HG03558 (cell line): ENCODE measurements at regions not wholly inside any gene's neighbourhood (a gene's known extent, or its start where the extent isn't known, plus 50 kb on each side); places are given as distances from the start of the nearest gene placed in this dataset.

Source experiments
- ATAC-seq: cut with Tn5 transposase; IDR thresholded peaks from one replicate; pipeline ENCODE4 v1.9.1; 2021; ENCODE audit warnings: moderate number of reproducible peaks; ENCODE audit not compliant: unreplicated experiment; ENCODE audit errors: extremely low read depth

DNA sequence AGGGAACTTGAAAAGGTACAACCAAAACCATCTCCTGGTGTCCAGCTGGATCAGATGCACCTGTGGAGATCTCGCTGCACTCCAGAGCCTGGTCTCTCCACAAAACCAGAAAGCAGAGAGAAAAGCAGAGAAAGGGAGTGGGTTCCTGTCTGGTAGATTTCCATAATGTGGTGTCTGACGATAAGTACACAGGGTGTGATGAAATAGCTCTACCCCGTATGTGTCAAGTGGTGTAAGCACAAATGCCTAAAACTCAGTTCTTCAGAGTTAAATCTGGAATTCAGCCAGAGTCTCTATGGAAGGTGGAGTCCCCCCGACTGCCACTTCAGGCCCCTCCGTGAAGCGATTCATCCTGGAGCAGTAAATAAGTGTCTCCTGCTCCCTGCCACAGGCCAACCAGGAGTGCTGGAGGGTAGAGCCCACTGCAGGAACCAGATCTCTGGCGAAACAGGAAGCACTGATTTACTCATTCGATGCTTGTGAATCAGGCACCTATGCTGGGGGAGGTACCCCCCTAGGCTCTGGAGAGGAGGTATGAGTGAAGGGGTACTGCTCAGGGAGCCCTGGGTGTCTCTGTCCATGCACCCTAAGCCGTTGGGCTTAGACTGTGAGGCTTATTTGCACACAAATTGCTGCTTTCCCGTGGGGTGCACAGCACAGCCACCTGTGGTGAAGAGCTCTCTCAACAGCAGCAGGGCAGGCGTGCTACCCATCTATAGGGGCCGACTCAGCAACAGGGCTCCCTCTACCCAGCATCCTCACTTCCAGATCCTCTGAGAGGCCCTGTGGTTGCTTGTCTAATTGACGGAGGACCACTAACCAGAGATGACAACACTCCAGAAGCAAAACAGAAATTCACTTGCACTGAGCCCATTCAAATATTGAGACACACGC lies 97.1 kb upstream of the MYOCD start:
- no peak for ATAC-seq

DNA sequence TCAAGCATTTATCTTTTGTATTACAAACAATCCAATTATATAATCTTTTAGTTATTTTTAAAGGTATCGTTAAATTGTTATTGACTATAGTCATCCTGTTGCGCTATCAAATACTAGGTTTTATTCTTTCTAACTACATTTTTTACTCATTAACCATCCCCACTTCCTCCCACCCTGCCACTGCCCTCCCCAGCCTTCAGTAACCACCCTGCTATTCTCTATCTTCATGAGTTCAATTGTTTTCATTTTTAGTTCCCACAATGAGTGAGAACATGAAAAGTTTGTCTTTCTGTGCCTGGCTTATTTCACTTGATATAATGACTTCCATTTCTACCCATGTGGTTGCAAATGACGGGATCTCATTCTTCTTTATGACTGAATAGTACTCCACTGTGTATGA lies 94.1 kb upstream of the MYOCD start:
- no peak for ATAC-seq

DNA sequence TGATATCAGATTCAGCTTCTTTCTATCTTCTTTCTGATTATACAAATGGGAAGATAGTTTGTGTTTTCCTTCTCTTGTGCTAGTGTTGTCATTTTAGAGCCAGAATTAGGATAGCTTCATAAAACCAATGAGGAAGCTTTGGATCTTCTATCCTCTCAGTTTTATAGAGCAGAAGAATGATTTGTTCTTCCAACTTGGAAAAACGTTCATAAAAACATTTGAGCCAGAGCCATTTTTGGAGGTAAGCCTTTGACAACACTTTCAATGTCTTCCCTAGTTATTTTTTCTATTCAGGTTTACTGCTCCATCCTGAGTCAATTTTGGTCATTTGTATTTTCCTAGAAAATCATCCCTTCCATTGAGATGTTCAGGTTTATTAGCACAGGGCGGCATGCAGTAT lies 91.2 kb upstream of the MYOCD start:
- ATAC-seq, result no peak

DNA sequence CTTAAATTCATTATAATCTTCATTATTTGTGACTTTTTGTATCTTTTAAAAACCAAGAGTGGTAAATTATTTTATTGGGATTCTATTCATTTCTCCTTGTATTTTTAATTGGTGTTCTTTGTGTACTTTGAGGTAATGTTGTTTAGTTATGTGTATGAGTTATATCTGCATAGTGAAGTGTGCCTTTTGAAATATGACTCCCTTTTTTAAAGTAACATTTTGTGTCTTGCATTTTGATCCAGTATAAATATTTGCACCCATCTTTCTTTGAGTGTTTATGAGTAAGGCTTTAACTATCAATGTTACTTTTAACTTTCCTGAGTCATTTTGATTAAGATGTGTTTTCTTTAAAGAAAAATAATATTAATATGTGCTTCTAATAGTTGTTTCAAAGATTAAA lies 90.0 kb upstream of the MYOCD start:
- ATAC-seq, result no peak

DNA sequence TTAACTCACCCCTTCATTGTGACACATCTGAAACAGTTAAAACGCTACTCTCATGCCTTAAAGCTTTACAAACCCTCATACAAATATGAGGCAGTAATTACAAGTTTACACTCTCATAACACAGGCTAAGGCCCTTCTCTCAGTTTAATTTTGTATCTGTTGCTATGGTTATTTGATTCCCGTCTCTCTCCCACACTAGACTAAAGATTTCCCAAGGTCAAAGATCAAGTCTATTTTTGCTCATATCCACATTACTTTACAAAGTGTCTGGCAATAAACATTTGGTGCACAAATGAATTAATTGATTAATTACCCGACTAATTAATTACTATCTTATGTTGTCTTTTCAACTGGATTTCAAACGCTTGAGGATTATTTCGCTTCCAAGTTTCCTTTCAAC lies 86.4 kb upstream of the MYOCD start:
- no peak for ATAC-seq

DNA sequence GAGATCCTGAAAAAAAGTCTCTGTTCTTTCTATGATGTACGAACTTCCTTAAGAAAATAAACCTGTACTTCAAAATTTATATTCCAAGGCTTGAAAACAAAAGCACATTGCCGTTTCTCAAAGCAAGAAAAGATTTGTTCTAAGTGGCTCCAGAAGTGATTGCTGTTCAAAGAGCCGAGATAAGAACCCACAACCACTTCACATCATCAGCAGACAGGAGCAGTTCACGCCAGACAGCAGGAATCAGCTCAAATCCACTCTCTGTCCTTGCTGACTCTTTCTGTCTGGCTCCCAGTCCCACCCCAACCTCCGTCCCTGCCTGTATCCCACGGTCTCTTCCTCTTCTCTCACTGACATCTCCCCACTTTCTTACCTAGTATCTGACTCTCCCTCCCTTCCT lies 85.0 kb upstream of the MYOCD start:
- no peak for ATAC-seq

DNA sequence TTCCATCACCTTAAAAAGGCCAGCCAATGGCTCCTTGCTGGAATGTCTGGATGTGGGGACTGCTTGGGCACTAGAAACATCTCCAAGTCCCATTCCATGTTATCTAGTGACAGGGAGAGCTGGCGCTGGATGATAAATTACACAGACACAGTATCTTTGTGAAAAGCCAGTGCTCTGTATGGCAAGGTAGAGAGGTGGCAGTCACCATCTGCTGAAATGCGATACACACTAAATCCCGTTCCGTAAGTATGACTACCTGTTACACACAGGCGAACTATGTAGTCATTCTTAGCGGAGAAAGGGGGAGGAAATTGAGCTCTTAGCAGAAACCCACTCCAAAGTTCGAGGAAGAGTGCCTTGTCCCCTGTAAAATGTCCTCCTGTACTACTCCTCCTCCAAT lies 81.0 kb upstream of the MYOCD start:
- no peak for ATAC-seq

DNA sequence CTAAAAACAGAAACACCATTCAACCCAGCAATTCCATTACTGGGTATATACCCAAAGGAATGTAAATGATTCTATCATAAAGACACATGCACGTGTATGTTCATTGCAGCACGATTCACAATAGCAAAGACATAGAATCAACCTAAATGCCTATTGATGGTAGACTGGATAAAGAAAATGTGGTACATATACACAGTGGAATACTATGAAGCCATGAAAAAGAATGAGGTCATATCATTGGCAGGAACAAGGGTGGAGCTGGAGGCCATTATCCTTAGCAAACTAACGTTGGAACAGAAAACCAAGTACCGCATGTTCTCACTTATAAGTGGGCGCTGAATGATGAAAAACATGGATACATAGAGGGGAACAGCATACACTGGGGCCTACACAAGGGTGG lies 77.2 kb upstream of the MYOCD start:
- ATAC-seq, result no peak

DNA sequence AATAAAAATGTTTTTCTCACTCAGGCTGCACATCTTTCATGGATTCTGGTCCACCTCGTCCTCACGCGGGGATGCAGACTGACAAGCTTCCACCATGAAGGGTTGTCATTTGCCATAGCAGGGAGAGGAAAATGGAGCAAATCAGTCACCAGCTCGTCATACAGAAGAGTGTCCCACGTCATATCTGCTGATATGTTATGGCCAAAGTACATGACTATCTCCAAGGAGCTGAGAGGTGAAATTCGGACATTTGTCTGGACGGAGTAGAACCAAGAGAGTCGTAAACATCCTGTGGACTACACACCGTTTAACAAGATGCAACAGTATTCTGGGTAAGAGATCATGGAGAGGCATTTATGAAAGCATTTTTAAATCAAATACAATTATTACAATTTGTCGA lies 75.3 kb upstream of the MYOCD start:
- no peak for ATAC-seq

DNA sequence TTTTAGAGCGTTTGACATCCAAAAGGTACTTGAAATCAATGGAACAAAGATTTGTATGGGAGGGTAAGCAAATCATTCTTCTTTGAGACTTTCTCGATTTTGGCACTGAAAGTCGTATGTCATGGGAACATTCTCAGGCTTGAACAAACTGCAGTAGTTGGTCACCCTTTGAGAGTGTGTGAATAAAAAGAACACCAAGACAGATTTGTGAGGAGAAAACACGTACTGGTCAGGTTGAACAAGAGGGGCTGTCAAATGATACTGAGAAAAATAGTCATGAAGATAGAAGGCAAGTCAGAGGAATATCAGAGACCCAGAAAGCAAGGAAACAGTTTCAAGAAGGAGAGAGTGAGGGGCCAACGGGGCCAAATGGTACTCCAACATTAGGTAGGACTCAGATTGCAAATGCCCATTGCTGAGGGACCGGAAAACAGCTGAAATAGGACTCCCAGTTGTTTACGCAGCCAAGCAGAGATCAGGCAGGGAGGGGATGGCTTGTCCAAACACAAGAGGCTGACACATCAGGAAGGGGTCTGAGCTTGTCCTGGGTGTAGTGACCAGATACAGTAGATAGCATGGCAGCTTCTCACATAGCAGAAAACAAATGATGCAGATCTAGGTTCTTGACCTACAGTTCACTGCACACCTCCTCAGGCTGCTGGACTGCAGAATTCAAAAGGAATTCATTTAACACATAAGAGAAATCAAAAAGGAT lies 74.5 kb upstream of the MYOCD start:
- ATAC-seq, result no peak

DNA sequence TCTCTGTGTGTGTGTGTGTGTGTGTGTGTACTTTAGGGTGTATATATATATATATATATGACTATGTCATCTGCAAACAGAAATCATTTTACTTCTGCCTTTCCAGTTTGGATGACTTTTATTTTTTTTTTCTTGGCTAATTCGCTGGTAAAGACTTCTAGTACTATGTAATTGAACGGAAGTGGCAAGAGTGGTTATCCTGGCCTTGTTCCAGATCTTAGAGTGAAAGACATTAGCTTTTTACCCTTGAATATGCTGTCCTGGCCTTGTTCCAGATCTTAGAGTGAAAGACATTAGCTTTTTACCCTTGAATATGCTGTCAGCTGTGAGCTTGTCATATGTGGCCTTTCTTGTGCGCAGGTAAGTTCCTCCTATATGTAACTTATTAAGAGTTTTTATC lies 72.7 kb upstream of the MYOCD start:
- no peak for ATAC-seq

DNA sequence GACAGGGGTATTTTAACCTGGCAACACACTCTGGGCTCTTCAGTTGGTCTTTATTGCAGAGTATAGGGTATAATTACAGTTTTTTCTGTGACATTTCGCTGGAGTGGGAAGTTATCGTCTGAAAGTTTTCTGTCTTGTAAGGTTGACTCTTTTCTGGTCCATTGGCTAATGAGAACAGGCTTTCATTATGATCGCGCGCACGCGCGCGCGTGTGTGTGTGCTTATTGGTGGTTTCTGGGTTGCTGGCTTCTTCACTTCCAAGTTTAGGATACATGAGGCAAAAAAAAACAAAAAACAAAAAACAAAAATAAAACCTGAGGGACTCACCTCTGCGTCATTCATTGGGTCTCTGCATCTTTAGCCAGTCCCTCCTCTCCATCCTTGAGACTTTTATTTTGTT lies 68.7 kb upstream of the MYOCD start:
- no peak for ATAC-seq

DNA sequence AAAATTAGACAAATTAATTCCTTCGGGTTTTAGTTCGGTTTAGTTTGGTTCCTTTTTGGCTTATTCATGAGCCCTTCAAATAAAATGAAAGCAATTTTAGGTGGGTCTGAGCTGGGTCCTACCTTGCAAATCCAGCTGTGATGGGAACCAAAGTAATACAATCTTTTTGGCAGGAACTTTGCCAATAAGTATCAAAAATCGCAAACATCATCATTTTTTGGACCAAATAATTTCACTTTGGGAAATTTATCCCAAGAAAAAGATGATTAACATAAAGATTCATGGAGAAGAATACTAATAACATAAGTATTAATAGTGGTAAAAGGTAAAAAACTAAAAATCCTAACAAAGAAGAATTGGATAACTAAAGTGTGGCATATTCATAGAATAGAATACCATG lies 67.8 kb upstream of the MYOCD start:
- ATAC-seq, result no peak

DNA sequence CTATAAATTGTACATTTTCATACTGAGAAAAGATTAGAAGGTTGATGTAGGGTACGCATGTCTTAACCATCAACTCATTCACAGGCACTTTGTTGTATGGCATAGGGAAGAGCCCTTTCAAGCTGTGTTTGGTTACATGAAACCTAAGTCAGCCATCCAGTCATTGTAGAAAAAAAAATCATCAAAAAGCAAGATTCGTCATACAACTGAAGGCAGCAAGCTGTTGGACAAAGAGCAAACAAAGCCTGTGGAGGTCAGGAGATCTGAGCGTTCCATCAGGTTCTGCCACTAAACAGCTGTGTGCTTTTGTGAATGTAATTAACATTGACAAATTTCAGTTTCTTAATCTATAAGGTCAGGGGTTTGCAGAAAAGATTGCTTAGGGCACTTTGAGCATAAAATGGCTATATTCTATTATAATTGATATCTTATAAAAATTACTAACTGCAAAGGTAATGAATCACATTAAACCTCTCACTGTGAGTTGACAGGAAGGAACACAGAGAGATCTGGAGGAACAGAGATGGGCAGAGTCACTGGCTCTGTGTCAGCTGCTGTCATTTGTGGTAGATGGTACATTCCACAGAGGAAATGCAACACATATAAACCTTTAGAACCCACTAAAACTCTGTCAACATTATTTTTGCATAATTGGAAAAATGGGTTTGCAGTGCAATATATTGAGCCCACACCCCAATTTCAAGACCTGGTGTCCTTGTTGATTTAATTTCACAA lies 66.3 kb upstream of the MYOCD start:
- no peak for ATAC-seq

DNA sequence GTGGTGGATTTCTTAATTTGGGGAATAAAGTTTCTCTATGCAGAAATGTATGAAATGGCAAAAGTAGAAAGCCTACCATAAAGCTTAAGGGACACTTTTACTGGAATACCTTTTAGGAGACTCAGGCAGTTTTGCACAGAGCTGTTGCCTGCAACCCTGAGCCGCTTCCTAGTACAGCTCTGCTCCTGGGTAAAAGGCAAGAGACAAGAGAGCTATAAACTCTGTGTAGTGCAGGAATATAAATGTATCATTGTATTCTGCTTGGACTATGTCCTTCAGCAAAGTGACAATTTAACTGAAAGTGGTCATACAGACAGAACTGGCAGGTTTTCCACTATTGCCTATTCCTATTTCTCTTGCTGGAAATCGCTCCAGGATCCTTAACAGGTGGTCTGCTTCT lies 65.3 kb upstream of the MYOCD start:
- ATAC-seq, result no peak

DNA sequence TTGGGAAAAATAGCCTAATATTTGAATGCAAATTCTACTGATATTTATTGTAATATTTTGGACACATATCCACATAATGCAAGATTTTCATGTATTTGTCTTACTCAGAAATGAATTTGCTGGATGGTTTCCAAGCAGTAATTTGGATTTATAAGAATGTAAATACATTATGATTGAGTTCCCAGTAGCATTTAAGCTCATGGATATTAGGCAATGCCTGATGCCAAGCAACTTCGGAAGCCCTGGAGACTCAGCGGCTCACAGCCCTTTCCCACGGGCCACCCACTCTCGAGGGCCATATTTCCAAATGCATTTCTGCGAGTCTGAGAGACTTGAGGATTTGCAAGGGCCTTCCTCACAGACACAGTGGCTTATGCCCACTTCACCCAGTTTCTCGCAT lies 62.1 kb upstream of the MYOCD start:
- ATAC-seq, result no peak

DNA sequence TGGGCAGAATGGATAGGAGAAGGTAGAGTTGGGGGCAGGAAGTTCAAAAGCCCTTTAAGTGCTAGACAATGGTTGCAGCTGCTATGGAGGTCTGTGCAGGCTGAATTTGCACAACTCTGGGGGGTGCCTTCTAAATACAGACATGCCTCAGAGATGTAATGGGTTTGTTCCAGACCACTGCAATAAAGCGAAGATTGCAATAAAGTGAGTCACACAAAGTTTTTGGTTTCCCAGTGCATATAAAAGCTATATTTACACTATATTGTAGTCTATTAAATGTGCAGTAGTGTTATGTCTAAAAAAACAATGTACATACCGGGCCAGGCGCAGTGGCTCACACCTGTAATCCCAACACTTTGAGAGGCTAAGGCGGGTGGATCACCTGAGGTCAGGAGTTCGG lies 60.5 kb upstream of the MYOCD start:
- no peak for ATAC-seq

DNA sequence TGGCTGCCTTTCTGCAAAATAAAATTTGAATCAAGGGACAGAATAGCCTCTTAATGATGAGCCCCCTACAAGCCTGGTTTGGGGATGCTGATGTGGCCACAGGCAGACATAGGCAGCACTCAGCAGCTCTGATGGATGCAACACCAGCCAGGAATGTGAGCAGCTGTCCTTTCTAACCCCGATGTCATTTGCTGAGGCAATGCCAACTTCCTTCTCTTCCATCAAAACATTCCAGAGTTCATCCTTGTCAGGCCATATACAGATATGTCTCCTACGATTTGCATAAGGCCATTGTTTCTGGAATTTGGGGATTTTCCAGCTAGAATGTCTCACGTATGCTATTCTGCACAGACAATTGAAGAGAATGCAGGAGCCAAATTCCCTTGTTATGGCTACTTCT lies 52.1 kb upstream of the MYOCD start:
- no peak for ATAC-seq
